K562 (cell line): ENCODE measurements at regions not wholly inside any gene's neighbourhood (a gene's known extent, or its start where the extent isn't known, plus 50 kb on each side); places are given as distances from the start of the nearest gene placed in this dataset.

ENCODE experiments used
- ATAC-seq: fragments of 200-7000 bp; cut with Tn5 transposase; 3 replicates; pipeline ENCODE4 v1.9.1; 2020; ENCODE audit warnings: moderate library complexity
- BruUV-seq: library from RNA; stranded (reverse); fragments of 400-500 nt; replicated peaks from 2 replicates; lab custom pipeline; 2021; lab: Mats Ljungman, UMichigan
- CTCF ChIA-PET: fragments of 300-600 bp; formaldehyde crosslinking; extraction: SDS; loops from one replicate; lab custom pipeline; 2021; ENCODE audit warnings: low intra/inter-chr PET ratio; lab: Yijun Ruan, JAX
- POLR2A ChIA-PET: fragments of 300-600, 350-650 bp; sonication (Branson Sonifier 250); formaldehyde crosslinking; extraction: SDS; loops from one replicate; lab custom pipeline; 2021; ENCODE audit warnings: antibody characterized with exemption, inconsistent platforms; lab: Yijun Ruan, JAX
- DNase-seq, 4 experiments: peaks; one replicate each; pipeline versions ENCODE4 v3.0.0 to v3.0.0-alpha.2; 2011 to 2018; ENCODE audit warnings: low spot score in 3 of 4, mixed read lengths in 3 of 4; ENCODE audit errors: extremely low read depth in 1 of 4
- FAIRE-seq: peaks from 2 replicates; lab custom pipeline; 2011; peaks lifted over from hg19 to GRCh38; lab: Jason Lieb, UNC
- H2AFZ ChIP-seq: 2 replicates; pipeline ENCODE4 v1.6.0; 2011; ENCODE audit warnings: low read depth, low read length, control low read depth, inconsistent platforms
- H3K27ac ChIP-seq: fragments of 200-600 bp; 3 replicates; pipeline ENCODE4 v1.8.0; 2011; ENCODE audit warnings: low read depth, mild to moderate bottlenecking, control low read depth, inconsistent platforms, low read length, moderate library complexity, mixed read lengths; ENCODE audit errors: extremely low read depth
- H3K27me3 ChIP-seq, 2 experiments: fragments of 300-600 bp in 1 of 2; 2 replicates in 1 of 2; 3 replicates in 1 of 2; pipeline versions ENCODE4 v1.6.0 to v1.8.0; 2011; ENCODE audit warnings: inconsistent platforms in 2 of 2, low read length in 2 of 2, mild to moderate bottlenecking in 1 of 2, mixed read lengths in 1 of 2, moderate library complexity in 1 of 2; ENCODE audit not compliant: control insufficient read depth in 2 of 2, insufficient read depth in 2 of 2
- H3K36me3 ChIP-seq: fragments of 300-600 bp; 3 replicates; pipeline ENCODE4 v1.8.0; 2011; ENCODE audit warnings: mild to moderate bottlenecking, low read length, inconsistent platforms; ENCODE audit not compliant: control insufficient read depth, insufficient read depth
- H3K4me1 ChIP-seq, 2 experiments: fragments of 200-600 bp in 1 of 2; replicated peaks in 1 of 2; 2 replicates in 1 of 2; 3 replicates in 1 of 2; pipeline versions ENCODE4 v1.5.1 to v1.8.0; 2011; ENCODE audit warnings: inconsistent platforms in 2 of 2, low read length in 2 of 2, mild to moderate bottlenecking in 1 of 2, mixed read lengths in 1 of 2, moderate library complexity in 1 of 2; ENCODE audit not compliant: control insufficient read depth in 2 of 2, insufficient read depth in 2 of 2
- H3K4me2 ChIP-seq: 2 replicates; pipeline ENCODE4 v1.6.1; 2011; ENCODE audit warnings: low read length, control low read depth, inconsistent platforms, mixed read lengths; ENCODE audit not compliant: insufficient read depth
- H3K4me3 ChIP-seq: fragments of 200-600 bp; sonication (generic), shearing (Covaris generic); 2 replicates; pipeline ENCODE4 v1.5.1; 2016; ENCODE audit warnings: control low read depth, inconsistent platforms
- H3K79me2 ChIP-seq: fragments of 200-600 bp; 3 replicates; pipeline ENCODE4 v1.8.0; 2011; ENCODE audit warnings: low read length, inconsistent platforms; ENCODE audit not compliant: control insufficient read depth, insufficient read depth
- H3K9ac ChIP-seq, 2 experiments: 2 replicates each; pipeline versions ENCODE4 v1.6.0 to v1.6.1; 2011; ENCODE audit warnings: low read depth in 2 of 2, low read length in 2 of 2, control low read depth in 1 of 2, inconsistent platforms in 1 of 2, mild to moderate bottlenecking in 1 of 2, mixed read lengths in 1 of 2; ENCODE audit not compliant: insufficient read depth in 1 of 2
- H3K9me1 ChIP-seq: one replicate; pipeline ENCODE4 v1.6.0; 2011; ENCODE audit warnings: inconsistent platforms, mild to moderate bottlenecking, low read length, moderate library complexity; ENCODE audit not compliant: control insufficient read depth, insufficient read depth
- H3K9me3 ChIP-seq: replicated peaks from 2 replicates; pipeline ENCODE4 v1.5.1; 2011; ENCODE audit warnings: low read depth, low read length, inconsistent platforms; ENCODE audit not compliant: control insufficient read depth, insufficient read depth
- H4K20me1 ChIP-seq: replicated peaks from 2 replicates; pipeline ENCODE4 v1.6.1; 2011; ENCODE audit warnings: low read length, inconsistent platforms, mixed read lengths; ENCODE audit not compliant: control insufficient read depth, insufficient read depth
- ATF4 ChIP-seq: fragments of 450-650 bp; formaldehyde crosslinking; IDR thresholded peaks from 2 replicates; pipeline ENCODE4 v1.4.0; 2022; ENCODE audit warnings: mild to moderate bottlenecking, moderate library complexity
- CTBP1 ChIP-seq: fragments of 450-650 bp; IDR thresholded peaks from 2 replicates; pipeline ENCODE4 v1.6.1; 2016; ENCODE audit warnings: borderline replicate concordance
- EZH2 ChIP-seq: IDR thresholded peaks from 2 replicates; pipeline ENCODE4 v1.6.1; 2012; ENCODE audit warnings: low read depth, mild to moderate bottlenecking, inconsistent platforms, low read length, borderline replicate concordance
- FOXJ2 ChIP-seq: fragments of 200-800 bp; sonication (Bioruptor generic); IDR thresholded peaks from 2 replicates; pipeline ENCODE4 v1.6.1; 2016; ENCODE audit warnings: missing genetic modification characterization, missing compliant biosample characterization
- GABPB1 ChIP-seq: sonication (generic); formaldehyde crosslinking; IDR thresholded peaks from 2 replicates; pipeline ENCODE4 v1.8.0; 2022; ENCODE audit warnings: mild to moderate bottlenecking, missing genetic modification reagents
- MTA2 ChIP-seq: fragments of 450-650 bp; IDR thresholded peaks from 2 replicates; pipeline ENCODE4 v1.6.1; 2016; ENCODE audit warnings: low read depth
- PHF20 ChIP-seq: fragments of 450-650 bp; IDR thresholded peaks from 2 replicates; pipeline ENCODE4 v1.6.1; 2018; ENCODE audit not compliant: partially characterized antibody
- PHF8 ChIP-seq: fragments of 200-600 bp; sonication (generic); IDR thresholded peaks from 2 replicates; pipeline ENCODE4 v1.6.1; 2012; ENCODE audit warnings: mixed run types, mild to moderate bottlenecking, inconsistent platforms, low read length, moderate library complexity, borderline replicate concordance
- PTTG1 ChIP-seq: fragments of 450-650 bp; IDR thresholded peaks from 2 replicates; pipeline ENCODE4 v1.6.1; 2016; ENCODE audit warnings: low read depth, mild to moderate bottlenecking, missing genetic modification characterization, missing compliant biosample characterization
- SMARCB1 ChIP-seq: IDR thresholded peaks from 2 replicates; pipeline ENCODE4 v1.6.1; 2011; ENCODE audit warnings: improper control_type of control experiment, low read depth; ENCODE audit not compliant: insufficient read length
- SRSF1 ChIP-seq: fragments of 200-400 bp; formaldehyde crosslinking; IDR thresholded peaks from 2 replicates; pipeline ENCODE4 v1.6.1; 2017; ENCODE audit warnings: mild to moderate bottlenecking, low read depth, low read length, moderate library complexity
- ZFP36 ChIP-seq: fragments of 150-350 bp; IDR thresholded peaks from 2 replicates; pipeline ENCODE4 v1.6.1; 2018; ENCODE audit warnings: low read length, low read depth; ENCODE audit not compliant: partially characterized antibody
- WGBS: fragments of 100-300 bp; shearing (Covaris generic); methylation state at CpG from one replicate; pipeline ENCODE4 v1.1.6; 2016; ENCODE audit warnings: low coverage, mixed read lengths; ENCODE audit not compliant: insufficient coverage; ENCODE audit errors: missing lambda C conversion rate; 5-methylcytosine and 5-hydroxymethylcytosine counted together
- in situ Hi-C: fragments of 300-500 bp; cut with MboI; formaldehyde crosslinking; loops from 4 replicates; pipeline ENCODE4 v1.15.0; 2018; ENCODE audit warnings: inconsistent platforms, mixed read lengths
- intact Hi-C: fragments of 100-400 bp; cut with micrococcal nuclease; formaldehyde crosslinking; loops from 2 replicates; pipeline ENCODE4 v1.14.2; 2022
- TF ChIP-seq, protein P1 (sequence below): sonication (generic); formaldehyde crosslinking; IDR thresholded peaks from 2 replicates; pipeline ENCODE4 v1.5.0; 2020; ENCODE audit warnings: missing genetic modification reagents
- TF ChIP-seq, protein P2 (sequence below), 3 experiments: fragments of 200-800 bp in 1 of 3; sonication (Bioruptor generic) in 1 of 3; sonication (generic) in 1 of 3; formaldehyde crosslinking in 1 of 3; IDR thresholded peaks; 2 replicates each; pipeline versions ENCODE4 v1.6.1 to v1.8.0; 2016 to 2022; ENCODE audit warnings: mild to moderate bottlenecking in 2 of 3, missing compliant biosample characterization in 2 of 3, missing genetic modification characterization in 2 of 3, missing genetic modification reagents in 1 of 3
- TF ChIP-seq, protein P3 (sequence below): sonication (generic); formaldehyde crosslinking; IDR thresholded peaks from 2 replicates; pipeline ENCODE4 v1.4.0; 2020; ENCODE audit warnings: mild to moderate bottlenecking, missing genetic modification reagents

- TF ChIP-seq SRSF1 = no peak
- TF ChIP-seq, all 486 proteins: peak for 0
Measured at GRCh38 chr4:124015766-124016165, 619.2 kb downstream of the SPRY1 start (continued).

- no peak overlapping the region for H2AFZ ChIP-seq
- no peaks in the 10 kb centered on the region for H3K9me3 ChIP-seq
- FAIRE-seq (no peak), DNase-seq (no peak), ATAC-seq (no peak)
- H3K9ac ChIP-seq = no peak overlapping the region
- POLR2A ChIA-PET = no interaction called here
- no peaks in the 10 kb centered on the region for H3K4me1 ChIP-seq
- no peaks in the 10 kb centered on the region for H3K9me1 ChIP-seq
- H3K79me2 ChIP-seq = no peaks in the 10 kb centered on the region
- H3K27me3 ChIP-seq = no peaks in the 10 kb centered on the region
- no peak overlapping the region for H3K27ac ChIP-seq
- no peak overlapping the region for H3K4me3 ChIP-seq
- in situ Hi-C loops (no loop called here), intact Hi-C loops (no loop called here)
- CTCF ChIA-PET = no interaction called here
- H4K20me1 ChIP-seq = no peaks in the 10 kb centered on the region
- BruUV-seq = no TSS peak
- WGBS = 0% methylated on average over 8 of the region's 8 CpGs
- no peak overlapping the region for H3K4me2 ChIP-seq
- no peaks in the 10 kb centered on the region for H3K36me3 ChIP-seq
- TF ChIP-seq PTTG1 (tag) (no peak), ZFP36 (no peak), CTBP1 (no peak), SMARCB1 (no peak), GABPB1 (CRISPR knock-in tag) (no peak), PHF8 (no peak), MTA2 (no peak), FOXJ2 (no peak), PHF20 (no peak), EZH2 (no peak), ATF4 (CRISPR knock-in tag) (no peak)
- TF ChIP-seq, protein P1, sequence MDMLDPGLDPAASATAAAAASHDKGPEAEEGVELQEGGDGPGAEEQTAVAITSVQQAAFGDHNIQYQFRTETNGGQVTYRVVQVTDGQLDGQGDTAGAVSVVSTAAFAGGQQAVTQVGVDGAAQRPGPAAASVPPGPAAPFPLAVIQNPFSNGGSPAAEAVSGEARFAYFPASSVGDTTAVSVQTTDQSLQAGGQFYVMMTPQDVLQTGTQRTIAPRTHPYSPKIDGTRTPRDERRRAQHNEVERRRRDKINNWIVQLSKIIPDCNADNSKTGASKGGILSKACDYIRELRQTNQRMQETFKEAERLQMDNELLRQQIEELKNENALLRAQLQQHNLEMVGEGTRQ (CRISPR knock-in tag) = no peak
- TF ChIP-seq, protein P2, sequence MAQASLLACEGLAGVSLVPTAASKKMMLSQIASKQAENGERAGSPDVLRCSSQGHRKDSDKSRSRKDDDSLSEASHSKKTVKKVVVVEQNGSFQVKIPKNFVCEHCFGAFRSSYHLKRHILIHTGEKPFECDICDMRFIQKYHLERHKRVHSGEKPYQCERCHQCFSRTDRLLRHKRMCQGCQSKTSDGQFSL (CRISPR knock-in tag; IDR thresholded peaks at IDR 0.05) = no peak
- TF ChIP-seq, protein P2 (tag; IDR thresholded peaks at IDR 0.05) = no peak
- TF ChIP-seq, protein P3, sequence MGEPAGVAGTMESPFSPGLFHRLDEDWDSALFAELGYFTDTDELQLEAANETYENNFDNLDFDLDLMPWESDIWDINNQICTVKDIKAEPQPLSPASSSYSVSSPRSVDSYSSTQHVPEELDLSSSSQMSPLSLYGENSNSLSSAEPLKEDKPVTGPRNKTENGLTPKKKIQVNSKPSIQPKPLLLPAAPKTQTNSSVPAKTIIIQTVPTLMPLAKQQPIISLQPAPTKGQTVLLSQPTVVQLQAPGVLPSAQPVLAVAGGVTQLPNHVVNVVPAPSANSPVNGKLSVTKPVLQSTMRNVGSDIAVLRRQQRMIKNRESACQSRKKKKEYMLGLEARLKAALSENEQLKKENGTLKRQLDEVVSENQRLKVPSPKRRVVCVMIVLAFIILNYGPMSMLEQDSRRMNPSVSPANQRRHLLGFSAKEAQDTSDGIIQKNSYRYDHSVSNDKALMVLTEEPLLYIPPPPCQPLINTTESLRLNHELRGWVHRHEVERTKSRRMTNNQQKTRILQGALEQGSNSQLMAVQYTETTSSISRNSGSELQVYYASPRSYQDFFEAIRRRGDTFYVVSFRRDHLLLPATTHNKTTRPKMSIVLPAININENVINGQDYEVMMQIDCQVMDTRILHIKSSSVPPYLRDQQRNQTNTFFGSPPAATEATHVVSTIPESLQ (CRISPR knock-in tag) = no peak
Measured at GRCh38 chr4:124017185-124017785, 620.7 kb downstream of the SPRY1 start.
